Mesenchymal stem cell (in vitro differentiated cells and primary cell): ENCODE measurements at regions not wholly inside any gene's neighbourhood (a gene's known extent, or its start where the extent isn't known, plus 50 kb on each side); places are given as distances from the start of the nearest gene placed in this dataset.

Source experiments
- DNase-seq: peaks from one replicate; pipeline ENCODE4 v3.0.0-alpha.2; 2013
- H2AFZ ChIP-seq: one replicate; pipeline ENCODE4 v1.6.1; 2013; ENCODE audit warnings: low read depth, mild to moderate bottlenecking, control low read depth, inconsistent platforms, low read length, moderate library complexity
- H2AK5ac ChIP-seq: 2 replicates; pipeline ENCODE4 v1.6.1; 2013; ENCODE audit warnings: low read length, moderate library complexity, mild to moderate bottlenecking, inconsistent platforms; ENCODE audit not compliant: severe bottlenecking
- H2BK120ac ChIP-seq: one replicate; pipeline ENCODE4 v1.6.1; 2013; ENCODE audit warnings: low read depth, mild to moderate bottlenecking, inconsistent platforms, low read length, moderate library complexity
- H2BK12ac ChIP-seq, 2 experiments: one replicate each; pipeline ENCODE4 v1.6.1; 2013; ENCODE audit warnings: inconsistent platforms in 2 of 2, low read length in 2 of 2, mild to moderate bottlenecking in 2 of 2, moderate library complexity in 2 of 2, control low read depth in 1 of 2
- H2BK15ac ChIP-seq: one replicate; pipeline ENCODE4 v1.6.1; 2013; ENCODE audit warnings: mild to moderate bottlenecking, low read depth, inconsistent platforms; ENCODE audit not compliant: poor library complexity, severe bottlenecking
- H2BK5ac ChIP-seq: 2 replicates; pipeline ENCODE4 v1.6.1; 2013; ENCODE audit warnings: low read depth, mild to moderate bottlenecking, low read length, control low read depth, inconsistent platforms; ENCODE audit not compliant: poor library complexity, severe bottlenecking
- H3K14ac ChIP-seq, 2 experiments: one replicate each; pipeline ENCODE4 v1.6.1; 2013; ENCODE audit warnings: inconsistent platforms in 2 of 2, low read length in 2 of 2, control low read depth in 1 of 2, mild to moderate bottlenecking in 1 of 2, moderate library complexity in 1 of 2
- H3K18ac ChIP-seq, 2 experiments: one replicate each; pipeline ENCODE4 v1.6.1; 2013; ENCODE audit warnings: inconsistent platforms in 2 of 2, low read length in 2 of 2, control low read depth in 1 of 2, low read depth in 1 of 2, mild to moderate bottlenecking in 1 of 2
- H3K23ac ChIP-seq, 2 experiments: one replicate each; pipeline ENCODE4 v1.6.1; 2013; ENCODE audit warnings: inconsistent platforms in 2 of 2, low read length in 2 of 2, mild to moderate bottlenecking in 2 of 2, moderate library complexity in 2 of 2, control low read depth in 1 of 2
- H3K27ac ChIP-seq: 2 replicates; pipeline ENCODE4 v1.5.1; 2013; ENCODE audit warnings: mild to moderate bottlenecking, moderate library complexity, low read length, control low read depth, inconsistent platforms; ENCODE audit not compliant: poor library complexity, severe bottlenecking
- H3K27me3 ChIP-seq, 2 experiments: 2 replicates each; pipeline versions ENCODE4 v1.6.1 to v1.7.0; 2013; ENCODE audit warnings: low read length in 2 of 2, mild to moderate bottlenecking in 2 of 2, moderate library complexity in 2 of 2, control low read depth in 1 of 2, inconsistent platforms in 1 of 2; ENCODE audit not compliant: control insufficient read depth in 1 of 2, insufficient read depth in 1 of 2
- H3K36me3 ChIP-seq, 2 experiments: 2 replicates each; pipeline versions ENCODE4 v1.6.1 to v1.7.0; 2013; ENCODE audit warnings: low read length in 2 of 2, control low read depth in 1 of 2, inconsistent platforms in 1 of 2, low read depth in 1 of 2, mild to moderate bottlenecking in 1 of 2; ENCODE audit not compliant: insufficient read depth in 2 of 2, control insufficient read depth in 1 of 2
- H3K4ac ChIP-seq, 2 experiments: one replicate each; pipeline ENCODE4 v1.6.1; 2013; ENCODE audit warnings: inconsistent platforms in 2 of 2, low read length in 2 of 2, mild to moderate bottlenecking in 2 of 2, moderate library complexity in 2 of 2, control low read depth in 1 of 2, low read depth in 1 of 2
- H3K4me1 ChIP-seq: 2 replicates; pipeline ENCODE4 v1.6.1; 2013; ENCODE audit warnings: low read depth, low read length, control low read depth; ENCODE audit not compliant: control insufficient read depth, insufficient read depth
- H3K4me2 ChIP-seq: 2 replicates; pipeline ENCODE4 v1.6.1; 2013; ENCODE audit warnings: low read length, mild to moderate bottlenecking, inconsistent platforms; ENCODE audit not compliant: poor library complexity, severe bottlenecking
- H3K4me3 ChIP-seq, 2 experiments: 2 replicates each; pipeline versions ENCODE4 v1.5.1 to v1.7.0; 2013; ENCODE audit warnings: low read length in 2 of 2, mild to moderate bottlenecking in 2 of 2, control low read depth in 1 of 2, low read depth in 1 of 2; ENCODE audit not compliant: insufficient read depth in 1 of 2
- H3K79me1 ChIP-seq: replicated peaks from 2 replicates; pipeline ENCODE4 v1.6.1; 2013; ENCODE audit warnings: mild to moderate bottlenecking, control low read depth, low read length, inconsistent platforms; ENCODE audit not compliant: poor library complexity, severe bottlenecking
- H3K9ac ChIP-seq: 2 replicates; pipeline ENCODE4 v1.7.0; 2013; ENCODE audit warnings: mild to moderate bottlenecking, low read length, moderate library complexity
- H3K9me3 ChIP-seq: 2 replicates; pipeline ENCODE4 v1.7.0; 2013; ENCODE audit warnings: mild to moderate bottlenecking, low read length; ENCODE audit not compliant: control insufficient read depth
- H4K8ac ChIP-seq: one replicate; pipeline ENCODE4 v1.6.1; 2013; ENCODE audit warnings: inconsistent platforms, mild to moderate bottlenecking, low read length, moderate library complexity
- H4K91ac ChIP-seq: one replicate; pipeline ENCODE4 v1.6.1; 2013; ENCODE audit warnings: mild to moderate bottlenecking, low read length, inconsistent platforms
- WGBS: methylation state at CpG from one replicate; pipeline ENCODE4 v1.1.7; 2013; ENCODE audit warnings: mixed read lengths; 5-methylcytosine and 5-hydroxymethylcytosine counted together

GRCh38 chr17:34095106-34095505 is 160.0 kb upstream of the CCL2 start:
- Histone ChIP-seq H3K36me3 (no peaks in the 10 kb centered on the region), H2BK5ac (no peak overlapping the region), H3K79me1 (no peaks in the 10 kb centered on the region), H2AFZ (no peak overlapping the region), H3K4me1 (no peaks in the 10 kb centered on the region), H3K9me3 (no peaks in the 10 kb centered on the region), H2BK120ac (no peak overlapping the region), H2BK12ac (no peak overlapping the region), H3K4me2 (no peak overlapping the region), H3K18ac (no peak overlapping the region), H2AK5ac (no peak overlapping the region), H3K4me3 (no peak overlapping the region), H3K27me3 (no peaks in the 10 kb centered on the region), H3K4ac (no peak overlapping the region), H4K91ac (no peak overlapping the region), H3K9ac (no peak overlapping the region), H3K23ac (no peak overlapping the region), H2BK15ac (no peak overlapping the region), H4K8ac (no peak overlapping the region), H3K27ac (no peak overlapping the region), H3K14ac (no peak overlapping the region)
- 13% methylated on average over 1 of the region's 1 CpG for WGBS
- no peak for DNase-seq

DNA sequence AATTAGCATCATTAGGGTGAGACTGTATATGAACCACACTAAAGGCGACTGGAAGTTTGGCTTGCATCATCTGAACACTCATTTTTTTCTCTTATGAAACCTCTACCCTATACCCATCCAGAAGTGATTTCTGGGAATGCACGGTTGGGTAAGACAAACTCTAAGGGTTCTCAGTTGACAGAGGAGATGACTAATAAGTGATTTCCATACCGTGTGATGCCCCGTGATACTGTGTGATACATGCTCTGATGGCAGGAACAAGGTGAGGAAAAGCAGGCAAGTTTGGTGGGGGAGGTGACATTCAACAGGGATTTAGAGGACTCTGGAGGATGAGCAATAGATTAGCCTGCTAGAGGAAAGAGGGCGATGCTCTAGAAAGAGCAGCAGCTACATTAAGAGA is 156.4 kb upstream of the CCL2 start:
- Histone ChIP-seq H3K79me1 (no peaks in the 10 kb centered on the region), H3K14ac (no peak overlapping the region), H3K4me1 (no peaks in the 10 kb centered on the region), H2BK5ac (no peak overlapping the region), H3K27me3 (no peaks in the 10 kb centered on the region), H2BK120ac (no peak overlapping the region), H2AFZ (no peak overlapping the region), H3K9ac (no peak overlapping the region), H4K91ac (no peak overlapping the region), H2BK12ac (no peak overlapping the region), H3K23ac (no peak overlapping the region), H3K4me3 (no peak overlapping the region), H3K18ac (no peak overlapping the region), H3K36me3 (no peaks in the 10 kb centered on the region), H3K27ac (no peak overlapping the region), H2AK5ac (no peak overlapping the region), H3K4me2 (no peak overlapping the region), H4K8ac (no peak overlapping the region), H3K9me3 (no peaks in the 10 kb centered on the region), H2BK15ac (no peak overlapping the region), H3K4ac (no peak overlapping the region)
- no peak for DNase-seq
- WGBS, result 77% methylated on average over 4 of the region's 5 CpGs

DNA sequence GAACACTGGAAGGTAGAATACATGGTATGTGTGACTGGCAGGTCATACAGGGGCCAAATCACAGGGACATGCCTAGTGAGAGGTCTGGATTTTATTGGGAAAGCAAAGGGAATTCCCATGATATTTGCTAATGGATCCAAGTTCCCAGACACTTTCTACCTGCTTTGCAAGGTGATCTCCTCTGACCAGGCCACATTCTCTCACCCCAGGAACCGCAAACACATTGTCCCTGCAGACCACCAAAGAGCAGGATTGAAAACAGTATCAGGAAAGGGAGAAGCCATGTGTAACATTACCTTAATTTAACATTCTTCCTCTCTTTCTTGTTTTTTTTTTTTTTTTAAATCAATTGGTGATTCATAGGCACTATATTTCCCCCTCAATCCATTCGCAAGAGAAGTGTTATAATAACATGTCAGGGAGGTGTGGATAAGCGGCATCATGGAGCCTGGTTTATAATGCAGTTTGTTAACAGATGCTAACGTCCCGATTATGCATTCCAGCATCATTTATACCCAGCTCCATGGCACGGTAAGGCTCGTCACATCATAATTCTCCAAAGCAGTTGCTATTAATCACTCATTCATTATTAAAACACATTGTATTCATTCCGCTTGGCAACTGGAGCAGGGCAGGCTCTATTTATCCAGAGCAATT is 155.1 kb upstream of the CCL2 start:
- Histone ChIP-seq H2AK5ac (no peak overlapping the region), H3K79me1 (no peaks in the 10 kb centered on the region), H3K18ac (no peak overlapping the region), H3K14ac (no peak overlapping the region), H3K9ac (no peak overlapping the region), H4K8ac (no peak overlapping the region), H3K4me1 (no peaks in the 10 kb centered on the region), H2BK12ac (no peak overlapping the region), H2AFZ (no peak overlapping the region), H3K4me3 (no peak overlapping the region), H2BK120ac (no peak overlapping the region), H3K4me2 (no peak overlapping the region), H4K91ac (no peak overlapping the region), H3K9me3 (no peaks in the 10 kb centered on the region), H3K27ac (no peak overlapping the region), H3K23ac (no peak overlapping the region), H3K36me3 (no peaks in the 10 kb centered on the region), H2BK15ac (no peak overlapping the region), H3K4ac (no peak overlapping the region), H2BK5ac (no peak overlapping the region), H3K27me3 (no peaks in the 10 kb centered on the region)
- WGBS, result 87% methylated on average over 6 of the region's 8 CpGs
- no peak for DNase-seq

DNA sequence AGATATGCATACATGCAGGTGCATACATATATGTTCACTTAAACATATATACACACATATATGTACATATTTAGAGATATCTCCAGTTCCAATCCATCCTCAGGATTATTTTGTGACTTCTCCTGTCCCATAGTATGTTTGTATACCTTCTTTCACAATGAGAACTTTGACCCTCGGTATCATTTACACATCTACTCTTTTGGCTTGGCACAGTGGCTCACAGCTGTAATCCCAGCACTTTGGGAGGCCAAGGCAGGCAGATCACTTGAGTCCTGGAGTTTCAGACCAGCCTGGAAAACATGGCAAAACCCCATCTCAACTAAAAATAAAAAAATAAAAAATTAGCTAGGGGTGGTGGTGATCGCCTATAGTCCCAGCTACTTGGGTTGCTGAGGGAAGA is 148.1 kb upstream of the CCL2 start:
- Histone ChIP-seq H3K27me3 (peaks cover 0 to 13% of the 10 kb centered on the region in 2 experiments), H4K91ac (no peak overlapping the region), H3K79me1 (no peaks in the 10 kb centered on the region), H4K8ac (no peak overlapping the region), H3K4me3 (no peak overlapping the region), H3K18ac (no peak overlapping the region), H2BK5ac (no peak overlapping the region), H3K9ac (no peak overlapping the region), H2AK5ac (no peak overlapping the region), H3K4me1 (no peaks in the 10 kb centered on the region), H3K4me2 (no peak overlapping the region), H3K14ac (no peak overlapping the region), H3K23ac (no peak overlapping the region), H2BK12ac (no peak overlapping the region), H3K36me3 (no peaks in the 10 kb centered on the region), H3K9me3 (no peaks in the 10 kb centered on the region), H2AFZ (no peak overlapping the region), H2BK120ac (no peak overlapping the region), H3K27ac (no peak overlapping the region), H2BK15ac (no peak overlapping the region), H3K4ac (no peak overlapping the region)
- 63% methylated on average over 2 of the region's 2 CpGs for WGBS
- no peak for DNase-seq
